ENCODE measurements at regions not wholly inside any gene's neighbourhood (a gene's known extent, or its start where the extent isn't known, plus 50 kb on each side); places are given as distances from the start of the nearest gene placed in this dataset.

GRCh38 chr4:124910327-124910726 lies 197.8 kb upstream of the ANKRD50 start:
- TF ChIP-seq YY1 (IDR thresholded peaks at IDR 0.05; ENCODE audit: insufficient read depth, insufficient read length) (no peak), ZNF274 (IDR thresholded peaks at IDR 0.05; ENCODE audit: low read depth, low read length) (no peak), SUZ12 (IDR thresholded peaks at IDR 0.05; ENCODE audit: extremely low read depth, insufficient read depth, insufficient read length) (no peak)

Data from NT2/D1 (cell line).